ENCODE measurements at regions not wholly inside any gene's neighbourhood (a gene's known extent, or its start where the extent isn't known, plus 50 kb on each side); places are given as distances from the start of the nearest gene placed in this dataset.

GRCh38 chr2:123717636-123718334 lies 307.3 kb upstream of the CNTNAP5 start:
- TF ChIP-seq SP1 (IDR thresholded peaks at IDR 0.05) (no peak), ZNF384 (IDR thresholded peaks at IDR 0.05) (no peak), PKNOX1 (IDR thresholded peaks at IDR 0.05) (no peak), TARDBP (IDR thresholded peaks at IDR 0.05) (no peak), CTBP1 (IDR thresholded peaks at IDR 0.05; ENCODE audit: borderline replicate concordance) (no peak), FOXA1 (IDR thresholded peaks at IDR 0.05) (no peak), BHLHE40 (IDR thresholded peaks at IDR 0.05; ENCODE audit: borderline replicate concordance) (no peak), LEF1 (IDR thresholded peaks at IDR 0.05; ENCODE audit: borderline replicate concordance) (no peak), ARNT (IDR thresholded peaks at IDR 0.05) (no peak), L3MBTL2 (conservative IDR thresholded peaks at IDR 0.05) (no peak), FOXK2 (IDR thresholded peaks at IDR 0.05) (no peak), FOXM1 (IDR thresholded peaks at IDR 0.05; ENCODE audit: borderline replicate concordance) (no peak), ELF4 (IDR thresholded peaks at IDR 0.05) (no peak), NFRKB (IDR thresholded peaks at IDR 0.05) (no peak)
